ENCODE measurements at regions not wholly inside any gene's neighbourhood (a gene's known extent, or its start where the extent isn't known, plus 50 kb on each side); places are given as distances from the start of the nearest gene placed in this dataset.
A peak's percentile ranks its signal among the peaks of the same experiment; 100 is the strongest.

DNA sequence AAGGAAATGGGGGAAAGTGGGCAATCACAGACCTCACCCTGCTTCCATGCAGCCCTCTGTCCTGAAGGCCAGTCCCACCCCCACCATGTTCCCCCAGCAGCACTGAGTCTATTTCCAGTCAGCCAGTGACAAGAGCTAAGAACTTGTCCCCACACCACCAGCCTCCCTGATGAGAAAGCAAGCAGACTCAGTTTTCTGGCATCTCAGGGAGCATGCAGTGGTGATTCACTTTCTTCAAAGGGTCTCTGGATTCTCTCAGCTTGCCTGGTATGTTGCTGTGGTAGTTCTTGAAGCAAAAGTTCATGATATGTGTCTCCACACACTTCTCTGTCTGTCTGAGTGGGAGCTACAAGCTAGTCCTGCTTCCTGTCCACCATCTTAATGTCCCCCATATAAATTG lies 799.9 kb upstream of the TYRP1 start:
- Histone ChIP-seq H3K9me2 (ENCODE audit: insufficient read depth) (no peaks in the 10 kb centered on the region), H4K20me1 (ENCODE audit: insufficient read depth) (no peaks in the 10 kb centered on the region), H3K4me3 (no peak overlapping the region), H3K27me3 (replicated peaks; ENCODE audit: insufficient read depth) (no peaks in the 10 kb centered on the region), H3K27ac (peak overlapping the region; percentile 50), H3K4me1 (ENCODE audit: insufficient read depth) (peaks cover 14% of the 10 kb centered on the region), H3K9ac (no peak overlapping the region), H3K9me3 (ENCODE audit: low read depth) (no peaks in the 10 kb centered on the region), H3K79me2 (ENCODE audit: insufficient read depth) (no peaks in the 10 kb centered on the region), H3K4me2 (ENCODE audit: unreplicated experiment) (peak overlapping the region; percentile 13), H3K36me3 (ENCODE audit: low read depth) (no peaks in the 10 kb centered on the region), H2AFZ (0 out of 2 replicates have a peak overlapping the region, but pooled peaks have one; percentile 34), H3F3A (ENCODE audit: insufficient read depth) (peaks cover 7% of the 10 kb centered on the region; the same call in 1 of the 2 replicates)
- peak; percentile 73 for DNase-seq
- in situ Hi-C loops (cut with MboI) = no loop called here
- TF ChIP-seq EZH2 (IDR thresholded peaks at IDR 0.05; ENCODE audit: insufficient read depth, poor library complexity, severe bottlenecking) (no peak), EZH2phosphoT487 (IDR thresholded peaks at IDR 0.05; ENCODE audit: insufficient read depth, low read depth) (no peak)

DNA sequence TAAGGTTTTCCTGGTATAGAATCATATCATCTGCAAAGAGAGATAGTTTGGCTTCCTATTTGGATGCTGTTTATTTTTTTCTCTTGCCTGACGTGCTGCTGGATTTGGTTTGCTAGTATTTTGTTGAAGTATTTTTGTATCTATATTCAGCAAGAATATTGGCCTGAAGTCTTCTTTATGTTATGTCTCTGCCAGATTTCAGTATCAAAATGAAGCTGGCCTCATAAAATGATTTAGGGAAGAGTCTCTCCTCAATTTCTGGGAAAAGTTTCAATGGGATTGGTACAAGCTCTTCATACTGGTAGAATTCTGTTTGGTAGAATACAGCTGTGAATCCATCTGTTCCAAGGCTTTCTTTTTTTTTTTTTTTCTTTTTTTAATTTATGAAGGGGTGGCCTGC lies 799.0 kb upstream of the TYRP1 start:
- Histone ChIP-seq H3K79me2 (ENCODE audit: insufficient read depth) (no peaks in the 10 kb centered on the region), H3K4me3 (no peak overlapping the region), H4K20me1 (ENCODE audit: insufficient read depth) (no peaks in the 10 kb centered on the region), H3K9ac (no peak overlapping the region), H3K9me3 (ENCODE audit: low read depth) (no peaks in the 10 kb centered on the region), H3K9me2 (ENCODE audit: insufficient read depth) (no peaks in the 10 kb centered on the region), H3K4me2 (ENCODE audit: unreplicated experiment) (no peak overlapping the region), H3F3A (ENCODE audit: insufficient read depth) (peaks cover 7% of the 10 kb centered on the region; the same call in 1 of the 2 replicates), H3K27me3 (replicated peaks; ENCODE audit: insufficient read depth) (no peaks in the 10 kb centered on the region), H3K4me1 (ENCODE audit: insufficient read depth) (peaks cover 14% of the 10 kb centered on the region), H3K36me3 (ENCODE audit: low read depth) (no peaks in the 10 kb centered on the region), H2AFZ (0 out of 2 replicates have a peak overlapping the region, but pooled peaks have one; percentile 34), H3K27ac (peak overlapping the region; percentile 50)
- TF ChIP-seq EZH2phosphoT487 (IDR thresholded peaks at IDR 0.05; ENCODE audit: insufficient read depth, low read depth) = no peak
- TF ChIP-seq EZH2 (IDR thresholded peaks at IDR 0.05; ENCODE audit: insufficient read depth, poor library complexity, severe bottlenecking) = no peak
- 19 to 33% methylated on average over 1 of the region's 1 CpG for WGBS, 2 experiments (ENCODE audit: low coverage in 1 of 2, low lambda C conversion rate in 2 of 2, missing lambda C conversion rate in 2 of 2)
- in situ Hi-C loops (cut with MboI) = no loop called here
- DNase-seq = no peak

DNA sequence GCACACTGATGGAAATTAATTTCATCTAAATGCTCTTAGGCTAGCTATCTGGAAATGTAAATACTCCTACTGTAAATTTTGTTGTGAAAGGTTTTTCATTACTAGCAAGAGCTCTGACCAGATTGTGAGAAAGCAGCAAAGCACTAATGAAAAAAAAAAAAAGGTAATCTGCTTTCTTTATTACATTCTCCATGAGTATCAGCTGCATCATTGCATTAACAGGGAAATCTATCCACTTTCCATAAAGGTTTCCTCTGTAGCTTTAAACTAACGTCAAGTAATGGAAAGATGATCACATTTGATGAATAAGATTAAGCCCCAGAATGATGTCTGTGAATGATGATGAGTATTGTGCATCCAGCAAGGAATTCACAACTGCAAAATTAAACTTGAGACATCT lies 790.6 kb upstream of the TYRP1 start:
- H2AFZ ChIP-seq = no peak overlapping the region
- H3K27ac ChIP-seq = no peak overlapping the region
- H3K27me3 ChIP-seq (replicated peaks; ENCODE audit: insufficient read depth) = no peaks in the 10 kb centered on the region
- H3F3A ChIP-seq (ENCODE audit: insufficient read depth) = no peaks in the 10 kb centered on the region
- in situ Hi-C loops (cut with MboI) = no loop called here
- TF ChIP-seq EZH2phosphoT487 (IDR thresholded peaks at IDR 0.05; ENCODE audit: insufficient read depth, low read depth) (no peak), EZH2 (IDR thresholded peaks at IDR 0.05; ENCODE audit: insufficient read depth, poor library complexity, severe bottlenecking) (no peak)
- no peak overlapping the region for H3K4me3 ChIP-seq
- H4K20me1 ChIP-seq (ENCODE audit: insufficient read depth) = no peaks in the 10 kb centered on the region
- 9 to 15% methylated on average over 1 of the region's 1 CpG for WGBS, 2 experiments (ENCODE audit: low coverage in 1 of 2, low lambda C conversion rate in 2 of 2, missing lambda C conversion rate in 2 of 2)
- no peaks in the 10 kb centered on the region for H3K4me1 ChIP-seq (ENCODE audit: insufficient read depth)
- H3K36me3 ChIP-seq (ENCODE audit: low read depth) = no peaks in the 10 kb centered on the region
- no peaks in the 10 kb centered on the region for H3K79me2 ChIP-seq (ENCODE audit: insufficient read depth)
- H3K9me3 ChIP-seq (ENCODE audit: low read depth) = no peaks in the 10 kb centered on the region
- no peak overlapping the region for H3K4me2 ChIP-seq (ENCODE audit: unreplicated experiment)
- no peaks in the 10 kb centered on the region for H3K9me2 ChIP-seq (ENCODE audit: insufficient read depth)
- DNase-seq = no peak
- H3K9ac ChIP-seq = no peak overlapping the region

DNA sequence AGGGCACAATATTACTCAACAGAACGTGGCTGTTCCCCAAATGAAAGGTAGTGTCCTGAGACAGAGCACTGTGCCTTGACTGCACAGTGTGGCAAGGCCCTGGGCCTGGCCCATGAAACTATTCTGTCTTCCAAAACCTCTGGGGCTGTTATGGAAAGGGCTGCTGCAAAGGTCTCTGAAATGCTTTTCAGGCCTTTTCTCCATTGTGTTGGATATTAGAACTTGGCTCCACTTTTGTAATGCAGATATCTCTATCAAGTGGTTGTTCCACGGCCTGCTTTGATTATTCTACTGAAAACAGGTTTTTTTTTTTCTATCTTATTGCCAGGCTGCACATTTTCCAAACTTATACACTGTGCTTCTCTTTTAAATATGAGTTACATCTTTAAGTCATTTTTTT lies 777.5 kb upstream of the TYRP1 start:
- DNase-seq = no peak
- in situ Hi-C loops (cut with MboI) = no loop called here
- Histone ChIP-seq H3K4me1 (ENCODE audit: insufficient read depth) (no peaks in the 10 kb centered on the region), H2AFZ (no peak overlapping the region), H3K4me3 (no peak overlapping the region), H3K4me2 (ENCODE audit: unreplicated experiment) (no peak overlapping the region), H3K9ac (no peak overlapping the region), H3K79me2 (ENCODE audit: insufficient read depth) (no peaks in the 10 kb centered on the region), H3K9me2 (ENCODE audit: insufficient read depth) (no peaks in the 10 kb centered on the region), H3F3A (ENCODE audit: insufficient read depth) (no peaks in the 10 kb centered on the region), H3K27ac (no peak overlapping the region), H3K9me3 (ENCODE audit: low read depth) (no peaks in the 10 kb centered on the region), H3K36me3 (ENCODE audit: low read depth) (no peaks in the 10 kb centered on the region), H3K27me3 (replicated peaks; ENCODE audit: insufficient read depth) (no peaks in the 10 kb centered on the region), H4K20me1 (ENCODE audit: insufficient read depth) (no peaks in the 10 kb centered on the region)
- TF ChIP-seq EZH2phosphoT487 (IDR thresholded peaks at IDR 0.05; ENCODE audit: insufficient read depth, low read depth) (no peak), EZH2 (IDR thresholded peaks at IDR 0.05; ENCODE audit: insufficient read depth, poor library complexity, severe bottlenecking) (no peak)
- WGBS, 2 experiments (ENCODE audit: low coverage in 1 of 2, low lambda C conversion rate in 2 of 2, missing lambda C conversion rate in 2 of 2) = 16 to 23% methylated on average over 2 of the region's 2 CpGs

DNA sequence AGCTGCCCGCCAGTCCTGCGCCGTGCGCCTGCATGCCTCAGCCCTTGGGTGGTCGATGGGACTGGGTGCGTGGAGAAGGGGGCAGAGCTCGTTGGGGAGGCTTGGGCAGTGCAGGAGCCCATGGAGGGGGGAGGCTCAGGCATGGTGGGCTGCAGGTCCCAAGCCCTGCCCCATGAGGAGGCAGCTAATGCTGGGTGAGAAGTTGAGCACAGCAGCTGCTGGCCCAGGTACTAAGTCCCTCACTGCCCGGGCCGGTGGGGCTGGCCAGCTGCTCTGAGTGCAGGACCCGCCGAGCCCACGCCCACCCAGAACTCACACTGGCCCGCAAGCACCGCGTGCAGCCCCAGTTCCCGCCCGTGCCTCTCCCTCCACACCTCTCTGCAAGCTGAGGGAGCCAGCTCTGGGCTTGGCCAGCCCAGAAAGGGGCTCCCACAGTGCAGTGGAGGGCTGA lies 764.3 kb upstream of the TYRP1 start:
- Histone ChIP-seq H2AFZ (no peak overlapping the region), H3K79me2 (ENCODE audit: insufficient read depth) (no peaks in the 10 kb centered on the region), H3K36me3 (ENCODE audit: low read depth) (no peaks in the 10 kb centered on the region), H3K27me3 (replicated peaks; ENCODE audit: insufficient read depth) (no peaks in the 10 kb centered on the region), H3K4me1 (ENCODE audit: insufficient read depth) (peaks cover 23% of the 10 kb centered on the region), H4K20me1 (ENCODE audit: insufficient read depth) (no peaks in the 10 kb centered on the region), H3F3A (ENCODE audit: insufficient read depth) (no peaks in the 10 kb centered on the region), H3K4me3 (no peak overlapping the region), H3K4me2 (ENCODE audit: unreplicated experiment) (no peak overlapping the region), H3K9me2 (ENCODE audit: insufficient read depth) (no peaks in the 10 kb centered on the region), H3K27ac (no peak overlapping the region), H3K9me3 (ENCODE audit: low read depth) (no peaks in the 10 kb centered on the region), H3K9ac (no peak overlapping the region)
- TF ChIP-seq EZH2 (IDR thresholded peaks at IDR 0.05; ENCODE audit: insufficient read depth, poor library complexity, severe bottlenecking) (no peak), EZH2phosphoT487 (IDR thresholded peaks at IDR 0.05; ENCODE audit: insufficient read depth, low read depth) (no peak)
- 67 to 79% methylated on average over 11 to 17 of the region's 17 CpGs for WGBS, 2 experiments (ENCODE audit: low coverage in 1 of 2, low lambda C conversion rate in 2 of 2, missing lambda C conversion rate in 2 of 2)
- DNase-seq = no peak
- in situ Hi-C loops (cut with MboI) = no loop called here

All from GM23248 (cell line).